HG03025 (cell line): ENCODE measurements at regions not wholly inside any gene's neighbourhood (a gene's known extent, or its start where the extent isn't known, plus 50 kb on each side); places are given as distances from the start of the nearest gene placed in this dataset.

Source experiments
- ATAC-seq: cut with Tn5 transposase; IDR thresholded peaks from one replicate; pipeline ENCODE4 v1.9.1; 2021; ENCODE audit warnings: mild to moderate bottlenecking, moderate library complexity; ENCODE audit not compliant: unreplicated experiment, low FRiP score

DNA sequence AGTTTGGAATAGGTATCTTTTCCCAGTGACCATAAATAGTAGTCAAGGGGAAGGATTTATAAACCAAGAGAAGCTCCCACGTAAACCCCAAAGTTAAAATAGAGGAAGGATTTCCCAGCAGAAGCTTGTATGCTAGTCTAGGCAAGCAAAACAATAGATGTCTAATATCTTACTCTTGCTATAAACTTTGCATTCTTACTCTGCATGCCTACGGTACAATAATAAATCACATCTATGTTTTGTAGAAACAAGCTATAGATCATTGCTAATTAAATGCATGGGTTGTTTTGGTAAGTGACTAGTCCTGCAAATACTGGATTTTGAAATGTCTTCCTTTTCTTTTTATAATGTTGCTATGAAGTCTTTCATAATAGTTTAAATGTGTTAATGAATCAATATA is 585.5 kb downstream of the INHBA start:
- no peak for ATAC-seq

DNA sequence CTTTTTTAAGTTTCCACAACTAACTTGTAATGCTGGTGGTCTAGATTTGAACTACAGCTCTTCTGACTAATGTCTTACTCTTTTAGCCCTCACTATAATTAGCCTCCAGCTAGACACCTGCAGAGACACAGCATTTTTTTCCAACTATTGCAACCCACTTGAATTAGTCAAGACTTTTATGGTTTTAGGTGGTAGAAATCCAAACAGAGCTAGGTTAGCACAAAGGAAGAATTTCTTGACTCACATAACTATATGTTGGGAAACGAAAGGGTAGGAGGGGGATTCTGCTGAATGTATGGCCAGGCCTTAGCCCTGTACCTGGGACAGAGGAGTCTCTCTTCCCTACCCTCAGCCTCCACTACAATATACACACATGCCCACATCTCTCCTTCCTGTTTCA is 586.1 kb downstream of the INHBA start:
- ATAC-seq = no peak

- no peak for ATAC-seq
Measured at GRCh38 chr7:41116337-41116736, 586.6 kb downstream of the INHBA start.

DNA sequence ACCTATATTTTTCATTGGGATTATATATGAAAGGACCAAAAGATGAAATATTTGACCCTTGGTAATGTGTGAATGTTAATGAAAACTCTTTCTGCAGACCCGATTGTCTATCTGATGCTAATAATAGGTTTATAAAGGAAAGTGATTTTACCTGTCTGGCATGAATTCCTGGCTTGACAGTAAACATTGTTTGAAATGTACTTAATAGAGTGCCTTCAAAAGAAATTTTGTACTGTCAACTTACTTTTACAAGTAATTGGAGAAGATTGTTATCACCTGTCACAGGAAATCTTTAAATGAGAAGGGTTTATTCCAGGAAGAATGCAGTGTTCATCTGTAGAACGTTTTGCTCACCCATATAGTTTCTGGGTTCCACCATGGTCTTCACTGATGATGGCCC is 588.2 kb downstream of the INHBA start:
- ATAC-seq = no peak

GRCh38 chr7:41114131-41114530 is 588.8 kb downstream of the INHBA start:
- ATAC-seq = no peak

GRCh38 chr7:41113719-41114118 is 589.2 kb downstream of the INHBA start:
- ATAC-seq = no peak

DNA sequence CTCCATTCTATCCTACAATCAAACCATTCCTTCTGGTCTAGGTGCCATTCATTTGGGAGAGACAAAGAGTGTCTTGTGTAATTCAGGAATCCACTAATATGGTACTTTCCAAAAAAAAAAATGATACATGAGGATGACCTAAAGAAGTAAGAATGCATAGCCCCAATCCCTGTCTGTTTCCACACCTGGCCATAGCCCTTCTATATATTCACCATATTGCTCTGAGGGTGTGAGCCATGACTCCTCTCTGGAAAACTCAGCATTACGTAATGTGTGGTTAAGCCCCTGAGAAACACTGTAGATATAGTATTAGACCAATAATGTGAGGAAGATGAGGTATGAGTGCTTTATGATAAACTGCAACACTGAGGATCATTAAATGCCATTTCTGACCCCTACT is 592.7 kb downstream of the INHBA start:
- no peak for ATAC-seq

GRCh38 chr7:41108821-41109220 is 594.1 kb downstream of the INHBA start:
- ATAC-seq = no peak

- ATAC-seq = no peak
Measured at GRCh38 chr7:41107938-41108448, 594.9 kb downstream of the INHBA start.

DNA sequence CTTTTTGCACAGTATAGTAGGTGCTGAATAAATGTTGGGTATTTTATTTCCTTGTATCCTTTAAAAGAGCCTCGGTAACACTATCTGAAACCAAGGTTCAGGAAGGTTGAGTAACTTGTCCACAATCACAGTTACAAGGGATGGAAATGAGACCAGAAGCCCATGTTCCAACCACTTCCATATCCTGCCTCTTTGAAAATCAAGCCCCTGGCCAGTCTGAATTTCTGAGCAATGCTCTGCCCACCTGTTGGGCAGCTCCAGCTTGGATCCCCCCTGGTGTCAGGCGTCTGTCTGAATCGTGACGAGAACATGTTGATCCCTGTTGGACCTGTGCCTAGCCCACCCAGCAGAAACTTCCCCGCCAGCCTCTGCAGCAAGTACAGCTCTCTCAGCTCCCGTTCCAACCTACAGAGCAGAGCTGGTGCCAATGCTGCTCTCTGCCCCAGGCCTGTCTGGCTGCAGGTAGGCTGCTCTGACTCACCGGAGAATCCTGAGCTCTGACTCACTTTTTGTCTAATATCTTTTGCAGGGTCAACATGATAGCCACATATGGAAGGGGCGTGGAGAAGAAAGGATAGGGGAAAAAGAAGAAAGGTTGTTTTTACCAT is 595.5 kb downstream of the INHBA start:
- ATAC-seq = no peak

DNA sequence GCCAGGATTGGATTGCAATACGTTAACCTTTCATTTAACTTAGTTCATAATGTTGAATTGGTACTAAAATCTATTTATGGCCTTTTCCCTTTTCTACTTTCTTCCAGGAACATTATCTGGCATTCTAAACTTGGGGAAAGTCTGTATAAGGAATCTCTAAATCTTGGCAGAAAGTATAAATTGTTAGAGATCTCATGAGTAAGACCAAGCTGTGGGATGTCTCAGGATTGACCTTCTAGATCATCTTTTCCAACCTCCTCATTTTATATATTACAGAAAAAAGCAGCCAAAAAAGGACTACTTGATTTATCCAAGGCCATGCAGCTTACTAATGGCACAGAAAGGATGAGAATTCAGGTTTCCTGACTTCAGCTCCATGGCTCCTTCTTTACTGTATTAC is 598.3 kb downstream of the INHBA start:
- no peak for ATAC-seq

DNA sequence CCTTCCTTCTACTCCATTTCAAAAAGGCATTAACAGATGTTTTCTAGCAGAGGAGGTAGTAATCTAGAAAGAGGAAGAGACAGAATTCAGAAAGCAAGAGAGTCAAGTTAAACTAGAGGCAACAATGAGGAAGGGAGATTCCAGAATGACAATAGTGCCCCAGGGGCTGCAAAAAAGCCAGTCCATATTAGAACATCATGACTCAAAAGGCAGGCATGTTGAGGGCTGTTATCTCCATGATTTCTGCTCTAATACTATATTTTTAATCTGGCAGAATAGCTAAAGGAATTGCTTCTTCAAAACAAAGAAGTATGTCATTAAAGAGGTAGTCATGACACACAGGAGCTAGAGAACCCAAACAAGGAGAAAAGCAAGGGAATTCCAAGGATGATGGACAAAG is 599.6 kb downstream of the INHBA start:
- peak; percentile 61 for ATAC-seq

- no peak for ATAC-seq
Measured at GRCh38 chr7:41098846-41099245, 604.0 kb downstream of the INHBA start.

DNA sequence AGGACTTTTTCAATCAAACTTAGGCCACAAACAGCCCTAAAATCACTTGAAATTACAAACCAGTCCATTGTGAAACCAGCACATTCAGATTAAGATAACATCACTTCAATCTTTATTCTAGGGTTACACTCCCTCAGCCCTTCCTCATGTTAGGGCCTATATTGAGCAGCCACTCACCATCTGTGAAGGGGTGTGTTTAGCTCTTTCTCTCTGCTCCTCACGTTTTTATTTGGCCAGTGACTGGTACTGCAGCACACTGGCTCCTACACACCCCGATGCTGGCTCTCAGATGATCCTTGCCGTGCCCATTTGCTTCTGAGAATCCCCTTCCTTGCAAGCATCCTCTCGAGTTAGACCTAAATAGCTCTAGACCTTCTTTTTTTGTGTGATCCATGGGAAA is 604.5 kb downstream of the INHBA start:
- ATAC-seq = no peak

GRCh38 chr7:41097501-41097900 is 605.4 kb downstream of the INHBA start:
- no peak for ATAC-seq

DNA sequence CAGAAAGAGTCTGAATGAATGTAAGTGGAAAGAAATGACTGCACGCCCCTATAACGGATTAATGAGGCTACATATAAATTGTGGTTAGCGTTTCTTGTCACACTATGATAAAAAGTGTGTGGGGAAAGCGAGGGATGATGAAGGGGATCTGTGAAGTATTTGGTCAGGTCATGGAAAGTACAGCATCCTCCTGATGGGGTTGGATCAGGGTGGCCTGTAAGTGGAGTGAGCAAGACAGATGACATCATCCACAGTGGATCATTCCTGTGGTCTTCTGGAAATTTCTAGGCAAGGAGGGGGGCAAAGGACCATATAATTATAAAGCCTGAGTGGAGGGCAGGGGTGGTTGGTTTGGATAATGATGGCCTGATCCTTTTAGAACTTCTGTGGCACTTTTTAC is 606.0 kb downstream of the INHBA start:
- no peak for ATAC-seq

DNA sequence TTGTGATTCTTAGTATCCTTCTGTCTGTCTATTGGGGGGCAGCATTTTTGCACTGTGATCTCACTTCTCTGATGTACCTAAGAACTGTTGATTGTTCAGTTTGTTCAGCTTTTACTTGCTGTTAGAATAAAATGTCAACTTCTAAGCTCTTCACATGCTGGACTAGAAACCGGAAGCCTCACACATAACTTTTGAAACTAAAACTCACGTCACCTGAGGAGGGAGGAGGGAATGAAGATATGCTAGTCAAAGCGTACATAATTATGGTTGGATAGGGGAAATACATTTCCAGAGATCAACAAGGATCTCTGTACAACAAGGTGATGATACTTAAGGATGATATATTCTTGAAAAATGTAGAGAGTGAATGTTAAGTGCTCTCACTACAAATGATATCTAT is 609.7 kb downstream of the INHBA start:
- ATAC-seq = no peak

GRCh38 chr7:41085244-41085643 is 617.6 kb downstream of the INHBA start:
- ATAC-seq = no peak

DNA sequence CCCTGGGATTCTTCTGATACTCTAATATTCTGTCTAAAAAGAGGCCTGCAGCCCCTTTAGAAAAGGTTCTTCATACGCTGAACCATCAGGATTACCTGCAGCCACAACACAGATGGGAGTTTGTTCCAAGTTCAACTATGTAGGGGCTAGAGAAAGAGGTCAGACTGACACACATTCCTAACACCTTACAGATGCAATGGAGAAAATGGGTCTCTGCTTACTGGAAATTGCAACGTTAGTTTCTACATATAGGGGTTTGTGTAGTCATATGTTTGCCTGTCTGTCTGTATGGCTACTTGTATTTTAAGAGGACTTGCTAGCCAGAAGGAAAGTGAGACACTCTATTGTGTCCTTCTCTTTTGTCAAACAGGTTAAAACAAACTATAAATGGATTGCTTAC is 618.5 kb downstream of the INHBA start:
- ATAC-seq = no peak

- ATAC-seq = no peak
Measured at GRCh38 chr7:41069635-41070034, 633.3 kb downstream of the INHBA start.

DNA sequence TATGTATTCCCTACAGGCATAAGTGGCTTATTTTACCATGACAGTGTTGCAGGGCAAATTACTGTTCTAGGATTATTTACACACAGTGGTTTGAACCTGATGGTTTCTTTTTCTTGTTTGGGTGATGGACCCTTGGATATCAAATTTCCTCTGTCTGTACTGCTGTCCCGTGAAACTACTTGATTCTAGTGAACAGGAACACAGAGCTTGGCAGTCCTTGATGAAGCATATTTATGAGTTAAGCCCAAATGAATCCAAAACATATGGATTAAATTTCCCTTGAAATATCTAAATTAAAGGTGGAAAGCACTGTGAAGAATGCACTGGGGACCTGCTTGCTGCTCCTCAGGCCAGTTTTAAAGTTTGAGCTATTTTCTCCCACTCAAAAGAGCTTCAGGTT is 635.3 kb downstream of the INHBA start:
- no peak for ATAC-seq

GRCh38 chr7:41065663-41066062 is 637.2 kb downstream of the INHBA start:
- no peak for ATAC-seq

- ATAC-seq = no peak
Measured at GRCh38 chr7:41063116-41063515, 639.8 kb downstream of the INHBA start.
